GM23248 (cell line): ENCODE measurements at regions not wholly inside any gene's neighbourhood (a gene's known extent, or its start where the extent isn't known, plus 50 kb on each side); places are given as distances from the start of the nearest gene placed in this dataset.

Experiments used
- EZH2 ChIP-seq: fragments of 200-600 bp; sonication (generic); IDR thresholded peaks from 2 replicates; pipeline ENCODE4 v1.6.1; 2018; ENCODE audit warnings: antibody characterized with exemption, mild to moderate bottlenecking; ENCODE audit not compliant: insufficient read depth, poor library complexity, severe bottlenecking
- EZH2phosphoT487 ChIP-seq: fragments of 200-600 bp; sonication (generic); IDR thresholded peaks from 2 replicates; pipeline ENCODE4 v1.6.1; 2018; ENCODE audit warnings: antibody characterized with exemption, moderate library complexity, mild to moderate bottlenecking, low read depth; ENCODE audit not compliant: insufficient read depth

DNA sequence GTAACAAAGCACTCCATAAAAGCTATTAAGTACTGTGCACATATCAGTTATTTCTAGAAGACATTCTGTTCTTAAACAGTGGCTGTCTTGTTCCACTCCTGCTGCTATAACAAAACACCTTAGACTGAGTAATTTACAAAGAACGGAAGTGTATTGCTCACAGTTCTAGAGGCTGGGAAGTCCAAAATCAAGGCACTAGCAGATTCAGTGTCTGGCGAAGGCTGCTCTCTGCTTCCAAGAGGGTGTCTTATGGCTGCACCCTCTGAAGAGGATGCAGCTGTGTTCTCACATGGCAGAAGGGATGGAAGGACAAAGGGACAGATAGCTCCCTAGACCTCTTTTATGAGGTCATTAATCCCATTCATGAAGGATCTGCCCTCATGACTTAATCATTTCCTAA, 424.2 kb upstream of the ZMIZ1 start:
- no peak for TF ChIP-seq EZH2
- no peak for TF ChIP-seq EZH2phosphoT487
